ENCODE measurements at regions not wholly inside any gene's neighbourhood (a gene's known extent, or its start where the extent isn't known, plus 50 kb on each side); places are given as distances from the start of the nearest gene placed in this dataset.

GRCh38 chr2:145759228-145759915 lies 1239.5 kb upstream of the ZEB2 start:
- ATAC-seq (no peak), DNase-seq (no peak)
- intact Hi-C loops (cut with DNase I), result no loop called here
- Histone ChIP-seq H3K4me1 (peaks cover 0 to 9% of the 10 kb centered on the region in 2 donors), H3K4me3 (no peak overlapping the region), H3K27me3 (no peaks in the 10 kb centered on the region), H3K27ac (no peak overlapping the region), H3K36me3 (no peaks in the 10 kb centered on the region), H3K9me3 (no peaks in the 10 kb centered on the region)
- TF ChIP-seq CTCF (IDR thresholded peaks at IDR 0.05), result no peak

- H3K27me3 ChIP-seq, result no peaks in the 10 kb centered on the region
- no peak overlapping the region for H3K4me3 ChIP-seq
- intact Hi-C loops (cut with DNase I), result no loop called here
- H3K9me3 ChIP-seq, result no peaks in the 10 kb centered on the region
- peaks cover 0 to 18% of the 10 kb centered on the region in 2 donors for H3K4me1 ChIP-seq
- DNase-seq (no peak), ATAC-seq (no peak)
- no peak for TF ChIP-seq CTCF (IDR thresholded peaks at IDR 0.05)
- H3K27ac ChIP-seq, result no peak overlapping the region
- H3K36me3 ChIP-seq, result no peaks in the 10 kb centered on the region
These were observed 1237.8 kb upstream of the ZEB2 start for GRCh38 chr2:145757503-145758246.

- no peak overlapping the region for H3K27ac ChIP-seq
- no peaks in the 10 kb centered on the region for H3K9me3 ChIP-seq
- peaks cover 10 to 41% of the 10 kb centered on the region in 2 donors for H3K4me1 ChIP-seq
- no peak overlapping the region for H3K4me3 ChIP-seq
- intact Hi-C loops (cut with DNase I), result no loop called here
- no peak for TF ChIP-seq CTCF (IDR thresholded peaks at IDR 0.05)
- H3K27me3 ChIP-seq, result no peaks in the 10 kb centered on the region
- H3K36me3 ChIP-seq, result no peaks in the 10 kb centered on the region
- ATAC-seq, result no peak
- no peak for DNase-seq
These were observed 1235.3 kb upstream of the ZEB2 start for GRCh38 chr2:145755019-145755837.

GRCh38 chr2:145753966-145754365 lies 1234.0 kb upstream of the ZEB2 start:
- no peak for TF ChIP-seq CTCF (IDR thresholded peaks at IDR 0.05)
- H3K4me1 ChIP-seq, result peaks cover 10 to 49% of the 10 kb centered on the region in 2 donors
- DNase-seq, result peak in 1 of 4 donors; percentile 43
- H3K27me3 ChIP-seq, result no peaks in the 10 kb centered on the region
- H3K36me3 ChIP-seq, result no peaks in the 10 kb centered on the region
- ATAC-seq, result no peak
- no peak overlapping the region for H3K27ac ChIP-seq
- no peak overlapping the region for H3K4me3 ChIP-seq
- intact Hi-C loops (cut with DNase I), result no loop called here
- H3K9me3 ChIP-seq, result no peaks in the 10 kb centered on the region

Data from left lung (tissue), 4 donors.